Lower leg skin (tissue), 3 donors: ENCODE measurements at regions not wholly inside any gene's neighbourhood (a gene's known extent, or its start where the extent isn't known, plus 50 kb on each side); places are given as distances from the start of the nearest gene placed in this dataset.

Source experiments
- CTCF ChIP-seq, 3 donors: fragments of 450-650 bp; IDR thresholded peaks; one replicate each; pipeline ENCODE4 v1.5.1; 2016; ENCODE audit warnings: antibody characterized with exemption in 3 of 3, mild to moderate bottlenecking in 3 of 3, moderate library complexity in 2 of 3
- POLR2A ChIP-seq, 2 donors: fragments of 450-650 bp; IDR thresholded peaks; one replicate each; pipeline ENCODE4 v1.6.1; 2016 to 2017; ENCODE audit warnings: antibody characterized with exemption in 2 of 2, mild to moderate bottlenecking in 1 of 2, moderate library complexity in 1 of 2

- no peak for TF ChIP-seq CTCF (IDR thresholded peaks at IDR 0.05)
- TF ChIP-seq POLR2A (IDR thresholded peaks at IDR 0.05), result no peak
Measured at GRCh38 chr21:28791595-28792282, 200.9 kb downstream of the LTN1 start.
